ENCODE measurements at regions not wholly inside any gene's neighbourhood (a gene's known extent, or its start where the extent isn't known, plus 50 kb on each side); places are given as distances from the start of the nearest gene placed in this dataset.

GRCh38 chr4:159024828-159025227 lies 78.1 kb upstream of the RAPGEF2 start:
- H3K4me3 ChIP-seq (replicated peaks in 1 of 4; ENCODE audit: control extremely low read depth in 1 of 4, insufficient read depth in 1 of 4, low read depth in 3 of 4, low read length in 4 of 4) = no peak overlapping the region
- no peak overlapping the region for H2AFZ ChIP-seq (ENCODE audit: low read length)
- no peaks in the 10 kb centered on the region for H3K36me3 ChIP-seq (ENCODE audit: control insufficient read depth, insufficient read depth, low read length)
- H3K4me2 ChIP-seq (ENCODE audit: extremely low read depth, insufficient read depth, low read length) = no peak overlapping the region
- H3K9ac ChIP-seq (ENCODE audit: insufficient read depth, low read length) = no peak overlapping the region
- H3K27ac ChIP-seq (ENCODE audit: insufficient read depth, low read length) = no peak overlapping the region
- H3K79me2 ChIP-seq (ENCODE audit: control insufficient read depth, insufficient read depth, low read length) = no peaks in the 10 kb centered on the region
- DNase-seq (ENCODE audit: low read depth in 2 of 2) = no peak
- H4K20me1 ChIP-seq (ENCODE audit: control insufficient read depth, extremely low read depth, insufficient read depth, low read length) = no peaks in the 10 kb centered on the region
- H3K27me3 ChIP-seq (ENCODE audit: control insufficient read depth, insufficient read depth, low read length) = no peaks in the 10 kb centered on the region
- no peaks in the 10 kb centered on the region for H3K9me3 ChIP-seq (ENCODE audit: control insufficient read depth, insufficient read depth, low read depth, low read length)
- TF ChIP-seq EZH2 (IDR thresholded peaks at IDR 0.05; ENCODE audit: low read length, missing control alignments) = no peak
- TF ChIP-seq CTCF (conservative IDR thresholded peaks at IDR 0.05 in 1 of 2, IDR thresholded peaks at IDR 0.05 in 1 of 2; ENCODE audit: low read depth in 1 of 2, low read length in 2 of 2) = no peak
- peaks cover 2% of the 10 kb centered on the region for H3K4me1 ChIP-seq (ENCODE audit: control insufficient read depth, extremely low read depth, insufficient read depth, low read length)

DNA sequence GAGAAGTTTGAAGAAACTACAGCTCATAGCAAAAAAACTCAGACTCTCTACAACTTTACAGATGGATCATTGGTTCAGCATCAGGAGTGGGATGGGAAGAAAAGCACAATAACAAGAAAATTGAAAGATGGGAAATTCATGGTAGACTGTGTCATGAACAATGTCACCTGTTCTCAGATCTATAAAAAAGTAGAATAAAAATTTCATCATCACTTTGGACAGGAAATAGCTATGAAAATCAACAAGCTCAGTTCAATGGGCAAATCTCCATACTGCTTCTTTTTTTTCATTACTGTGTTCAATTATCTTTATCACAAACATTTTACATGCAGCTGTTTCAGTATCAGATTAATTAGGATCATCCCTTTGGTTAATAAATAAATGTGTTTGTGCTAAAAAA lies 76.5 kb upstream of the RAPGEF2 start:
- H3K9me3 ChIP-seq (ENCODE audit: control insufficient read depth, insufficient read depth, low read depth, low read length) = no peaks in the 10 kb centered on the region
- TF ChIP-seq EZH2 (IDR thresholded peaks at IDR 0.05; ENCODE audit: low read length, missing control alignments) (no peak), CTCF (conservative IDR thresholded peaks at IDR 0.05 in 1 of 2, IDR thresholded peaks at IDR 0.05 in 1 of 2; ENCODE audit: low read depth in 1 of 2, low read length in 2 of 2) (no peak)
- no peak overlapping the region for H3K9ac ChIP-seq (ENCODE audit: insufficient read depth, low read length)
- no peaks in the 10 kb centered on the region for H3K79me2 ChIP-seq (ENCODE audit: control insufficient read depth, insufficient read depth, low read length)
- no peak overlapping the region for H3K4me2 ChIP-seq (ENCODE audit: extremely low read depth, insufficient read depth, low read length)
- no peak overlapping the region for H3K4me3 ChIP-seq (replicated peaks in 1 of 4; ENCODE audit: control extremely low read depth in 1 of 4, insufficient read depth in 1 of 4, low read depth in 3 of 4, low read length in 4 of 4)
- no peak overlapping the region for H2AFZ ChIP-seq (ENCODE audit: low read length)
- peaks cover 2% of the 10 kb centered on the region for H3K4me1 ChIP-seq (ENCODE audit: control insufficient read depth, extremely low read depth, insufficient read depth, low read length)
- no peaks in the 10 kb centered on the region for H3K36me3 ChIP-seq (ENCODE audit: control insufficient read depth, insufficient read depth, low read length)
- no peak for DNase-seq (ENCODE audit: low read depth in 2 of 2)
- no peaks in the 10 kb centered on the region for H3K27me3 ChIP-seq (ENCODE audit: control insufficient read depth, insufficient read depth, low read length)
- no peaks in the 10 kb centered on the region for H4K20me1 ChIP-seq (ENCODE audit: control insufficient read depth, extremely low read depth, insufficient read depth, low read length)
- no peak overlapping the region for H3K27ac ChIP-seq (ENCODE audit: insufficient read depth, low read length)

DNA sequence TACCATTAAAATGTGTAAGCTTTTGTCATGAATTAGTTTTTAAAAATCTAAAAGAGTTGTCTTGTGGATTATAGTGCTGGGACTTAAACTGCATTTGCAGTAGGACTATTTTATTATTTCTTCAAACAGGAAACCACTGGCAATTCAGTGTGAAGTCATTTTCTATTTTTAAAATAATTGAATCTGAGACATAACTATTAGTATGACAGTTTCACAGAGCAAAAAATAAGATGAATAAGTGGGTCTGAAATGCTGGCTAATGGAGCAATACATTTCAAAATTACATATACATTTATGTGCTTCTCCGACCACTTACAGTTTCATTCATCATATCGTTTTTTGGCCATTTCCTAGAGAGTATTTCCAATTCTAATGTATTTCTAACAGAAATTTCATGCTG lies 75.3 kb upstream of the RAPGEF2 start:
- no peak for TF ChIP-seq CTCF (conservative IDR thresholded peaks at IDR 0.05 in 1 of 2, IDR thresholded peaks at IDR 0.05 in 1 of 2; ENCODE audit: low read depth in 1 of 2, low read length in 2 of 2)
- TF ChIP-seq EZH2 (IDR thresholded peaks at IDR 0.05; ENCODE audit: low read length, missing control alignments) = no peak
- no peak overlapping the region for H3K27ac ChIP-seq (ENCODE audit: insufficient read depth, low read length)
- no peak overlapping the region for H3K4me3 ChIP-seq (replicated peaks in 1 of 4; ENCODE audit: control extremely low read depth in 1 of 4, insufficient read depth in 1 of 4, low read depth in 3 of 4, low read length in 4 of 4)
- no peaks in the 10 kb centered on the region for H3K79me2 ChIP-seq (ENCODE audit: control insufficient read depth, insufficient read depth, low read length)
- peaks cover 2% of the 10 kb centered on the region for H3K4me1 ChIP-seq (ENCODE audit: control insufficient read depth, extremely low read depth, insufficient read depth, low read length)
- H3K9me3 ChIP-seq (ENCODE audit: control insufficient read depth, insufficient read depth, low read depth, low read length) = no peaks in the 10 kb centered on the region
- H4K20me1 ChIP-seq (ENCODE audit: control insufficient read depth, extremely low read depth, insufficient read depth, low read length) = no peaks in the 10 kb centered on the region
- H3K9ac ChIP-seq (ENCODE audit: insufficient read depth, low read length) = no peak overlapping the region
- no peak overlapping the region for H2AFZ ChIP-seq (ENCODE audit: low read length)
- no peaks in the 10 kb centered on the region for H3K36me3 ChIP-seq (ENCODE audit: control insufficient read depth, insufficient read depth, low read length)
- peak; percentile 19 to 27 for DNase-seq (ENCODE audit: low read depth in 2 of 2)
- no peak overlapping the region for H3K4me2 ChIP-seq (ENCODE audit: extremely low read depth, insufficient read depth, low read length)
- no peaks in the 10 kb centered on the region for H3K27me3 ChIP-seq (ENCODE audit: control insufficient read depth, insufficient read depth, low read length)
